Upper lobe of left lung (tissue), 4 donors: ENCODE measurements at regions not wholly inside any gene's neighbourhood (a gene's known extent, or its start where the extent isn't known, plus 50 kb on each side); places are given as distances from the start of the nearest gene placed in this dataset.

Experiments
- EP300 ChIP-seq, 4 donors: sonication (generic); formaldehyde crosslinking; IDR thresholded peaks; one replicate each; pipeline ENCODE4 v1.5.1; 2017; ENCODE audit warnings: antibody characterized with exemption in 4 of 4, control low read depth in 2 of 4
- POLR2A ChIP-seq, 4 donors: fragments of 450-650 bp; IDR thresholded peaks; one replicate each; pipeline ENCODE4 v1.5.1; 2016 to 2017; ENCODE audit warnings: antibody characterized with exemption in 4 of 4, mild to moderate bottlenecking in 2 of 4
- POLR2AphosphoS5 ChIP-seq, 2 donors: sonication (generic); formaldehyde crosslinking; IDR thresholded peaks; one replicate each; pipeline ENCODE4 v1.5.1; 2017; ENCODE audit warnings: antibody characterized with exemption in 2 of 2
- TF ChIP-seq, protein P1 (sequence below), 6 experiments: fragments of 450-650 bp in 4 of 6; fragments of 200-600 bp in 2 of 6; sonication (generic) in 2 of 6; IDR thresholded peaks; one replicate each; pipeline ENCODE4 v1.5.1; 2016 to 2019; ENCODE audit warnings: antibody characterized with exemption in 6 of 6

DNA sequence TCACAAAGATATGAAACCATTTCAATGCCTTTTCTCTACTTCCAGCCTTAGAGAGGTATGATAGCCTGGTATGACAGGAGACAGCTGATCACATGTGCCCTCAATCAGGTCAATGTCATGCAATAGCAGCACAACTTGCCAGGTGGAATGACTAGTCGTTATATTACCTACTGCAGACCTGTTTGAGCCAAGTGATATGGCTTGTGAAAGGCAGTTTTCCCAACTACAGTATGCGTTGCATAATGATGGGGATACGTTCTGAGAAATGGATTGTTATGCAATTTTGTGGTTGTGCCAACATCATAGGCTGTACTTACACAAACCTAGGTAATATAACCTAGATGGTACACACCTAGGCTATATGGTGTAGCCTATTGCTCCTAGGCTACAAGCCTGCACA is 262.8 kb downstream of the ICOS start:
- TF ChIP-seq, protein P1, sequence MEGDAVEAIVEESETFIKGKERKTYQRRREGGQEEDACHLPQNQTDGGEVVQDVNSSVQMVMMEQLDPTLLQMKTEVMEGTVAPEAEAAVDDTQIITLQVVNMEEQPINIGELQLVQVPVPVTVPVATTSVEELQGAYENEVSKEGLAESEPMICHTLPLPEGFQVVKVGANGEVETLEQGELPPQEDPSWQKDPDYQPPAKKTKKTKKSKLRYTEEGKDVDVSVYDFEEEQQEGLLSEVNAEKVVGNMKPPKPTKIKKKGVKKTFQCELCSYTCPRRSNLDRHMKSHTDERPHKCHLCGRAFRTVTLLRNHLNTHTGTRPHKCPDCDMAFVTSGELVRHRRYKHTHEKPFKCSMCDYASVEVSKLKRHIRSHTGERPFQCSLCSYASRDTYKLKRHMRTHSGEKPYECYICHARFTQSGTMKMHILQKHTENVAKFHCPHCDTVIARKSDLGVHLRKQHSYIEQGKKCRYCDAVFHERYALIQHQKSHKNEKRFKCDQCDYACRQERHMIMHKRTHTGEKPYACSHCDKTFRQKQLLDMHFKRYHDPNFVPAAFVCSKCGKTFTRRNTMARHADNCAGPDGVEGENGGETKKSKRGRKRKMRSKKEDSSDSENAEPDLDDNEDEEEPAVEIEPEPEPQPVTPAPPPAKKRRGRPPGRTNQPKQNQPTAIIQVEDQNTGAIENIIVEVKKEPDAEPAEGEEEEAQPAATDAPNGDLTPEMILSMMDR (IDR thresholded peaks at IDR 0.05): no peak
- no peak for TF ChIP-seq POLR2AphosphoS5 (IDR thresholded peaks at IDR 0.05)
- TF ChIP-seq POLR2A (IDR thresholded peaks at IDR 0.05): no peak
- TF ChIP-seq EP300 (IDR thresholded peaks at IDR 0.05): no peak
